ENCODE measurements at regions not wholly inside any gene's neighbourhood (a gene's known extent, or its start where the extent isn't known, plus 50 kb on each side); places are given as distances from the start of the nearest gene placed in this dataset.

DNA sequence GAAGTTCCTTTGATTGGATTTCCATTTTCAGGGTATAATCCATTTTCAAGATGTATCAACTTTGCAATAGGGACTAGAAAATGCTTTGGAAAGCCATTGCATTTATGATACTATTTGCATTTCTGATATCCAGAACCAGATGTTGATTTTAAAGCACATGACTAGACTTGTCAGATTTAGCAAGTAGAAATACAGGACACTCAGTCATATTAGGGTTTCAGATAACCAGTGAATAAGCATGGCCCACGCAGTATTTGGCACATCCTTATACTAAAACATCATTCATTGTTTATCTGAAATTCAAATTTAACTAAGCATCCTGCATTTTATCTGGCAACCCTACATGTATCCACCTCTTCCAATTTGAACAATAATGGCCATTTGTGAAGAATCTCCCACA is 113.3 kb upstream of the DPT start:
- TF ChIP-seq, protein P1, sequence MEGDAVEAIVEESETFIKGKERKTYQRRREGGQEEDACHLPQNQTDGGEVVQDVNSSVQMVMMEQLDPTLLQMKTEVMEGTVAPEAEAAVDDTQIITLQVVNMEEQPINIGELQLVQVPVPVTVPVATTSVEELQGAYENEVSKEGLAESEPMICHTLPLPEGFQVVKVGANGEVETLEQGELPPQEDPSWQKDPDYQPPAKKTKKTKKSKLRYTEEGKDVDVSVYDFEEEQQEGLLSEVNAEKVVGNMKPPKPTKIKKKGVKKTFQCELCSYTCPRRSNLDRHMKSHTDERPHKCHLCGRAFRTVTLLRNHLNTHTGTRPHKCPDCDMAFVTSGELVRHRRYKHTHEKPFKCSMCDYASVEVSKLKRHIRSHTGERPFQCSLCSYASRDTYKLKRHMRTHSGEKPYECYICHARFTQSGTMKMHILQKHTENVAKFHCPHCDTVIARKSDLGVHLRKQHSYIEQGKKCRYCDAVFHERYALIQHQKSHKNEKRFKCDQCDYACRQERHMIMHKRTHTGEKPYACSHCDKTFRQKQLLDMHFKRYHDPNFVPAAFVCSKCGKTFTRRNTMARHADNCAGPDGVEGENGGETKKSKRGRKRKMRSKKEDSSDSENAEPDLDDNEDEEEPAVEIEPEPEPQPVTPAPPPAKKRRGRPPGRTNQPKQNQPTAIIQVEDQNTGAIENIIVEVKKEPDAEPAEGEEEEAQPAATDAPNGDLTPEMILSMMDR (IDR thresholded peaks at IDR 0.05; ENCODE audit: insufficient read depth, low read length), result no peak
- H3K4me3 ChIP-seq (ENCODE audit: low read depth, low read length), result no peak overlapping the region

DNA sequence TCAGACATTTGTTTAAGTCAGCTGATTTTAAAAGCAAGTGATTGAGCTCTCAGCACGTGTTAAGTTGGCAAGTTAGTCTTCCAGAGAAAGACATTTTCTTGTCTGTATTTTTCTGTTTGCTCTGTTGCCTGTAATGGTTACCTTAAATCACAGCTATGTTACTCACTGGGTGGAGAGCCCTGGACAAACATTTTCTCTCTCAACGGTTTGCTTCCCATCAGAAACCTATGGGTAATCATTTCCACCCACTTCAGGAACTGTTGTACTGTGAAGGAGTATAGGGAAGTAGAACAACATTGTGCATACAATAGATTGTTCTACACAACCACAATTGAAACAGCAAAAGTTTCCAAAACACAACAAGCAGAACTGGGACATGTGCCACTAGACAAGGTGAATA is 113.9 kb upstream of the DPT start:
- H3K4me3 ChIP-seq (ENCODE audit: low read depth, low read length), result no peak overlapping the region
- DNase-seq (ENCODE audit: low read depth), result no peak
- TF ChIP-seq, protein P1 (IDR thresholded peaks at IDR 0.05; ENCODE audit: insufficient read depth, low read length), result no peak

More for the DNA sequence above, 113.3 kb upstream of the DPT start:
- DNase-seq (ENCODE audit: low read depth), result no peak

DNA sequence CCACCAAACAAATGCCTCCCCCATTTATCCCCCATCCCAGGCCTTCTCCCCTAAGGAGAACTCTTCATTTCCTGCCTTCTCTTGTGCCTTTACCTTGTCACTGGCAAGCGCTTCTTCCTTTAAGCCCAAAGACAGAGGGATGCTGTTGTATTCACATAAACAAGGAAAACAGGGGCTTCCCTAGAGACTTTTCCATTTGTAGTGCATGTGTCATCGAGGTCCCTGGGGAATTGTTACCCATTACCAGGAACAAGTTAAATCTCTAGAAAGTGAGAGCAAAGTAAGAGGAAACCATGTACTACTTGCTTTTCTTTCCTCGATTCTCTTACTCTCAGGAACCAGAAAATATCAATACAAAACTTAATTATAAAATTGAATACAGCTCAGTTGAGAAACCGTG is 114.4 kb upstream of the DPT start:
- no peak overlapping the region for H3K4me3 ChIP-seq (ENCODE audit: low read depth, low read length)
- no peak for DNase-seq (ENCODE audit: low read depth)
- TF ChIP-seq, protein P1 (IDR thresholded peaks at IDR 0.05; ENCODE audit: insufficient read depth, low read length), result no peak

GRCh38 chr1:168843950-168844349 is 114.9 kb upstream of the DPT start:
- TF ChIP-seq, protein P1 (IDR thresholded peaks at IDR 0.05; ENCODE audit: insufficient read depth, low read length), result no peak
- H3K4me3 ChIP-seq (ENCODE audit: low read depth, low read length), result no peak overlapping the region
- no peak for DNase-seq (ENCODE audit: low read depth)

GRCh38 chr1:168845140-168845539 is 116.1 kb upstream of the DPT start:
- H3K4me3 ChIP-seq (ENCODE audit: low read depth, low read length), result no peak overlapping the region
- no peak for DNase-seq (ENCODE audit: low read depth)
- TF ChIP-seq, protein P1 (IDR thresholded peaks at IDR 0.05; ENCODE audit: insufficient read depth, low read length), result no peak

- no peak overlapping the region for H3K4me3 ChIP-seq (ENCODE audit: low read depth, low read length)
- DNase-seq (ENCODE audit: low read depth), result no peak
- TF ChIP-seq, protein P1 (IDR thresholded peaks at IDR 0.05; ENCODE audit: insufficient read depth, low read length), result no peak
Measured at GRCh38 chr1:168848051-168848450, 119.0 kb upstream of the DPT start.

- H3K4me3 ChIP-seq (ENCODE audit: low read depth, low read length), result no peak overlapping the region
- no peak for DNase-seq (ENCODE audit: low read depth)
- TF ChIP-seq, protein P1 (IDR thresholded peaks at IDR 0.05; ENCODE audit: insufficient read depth, low read length), result no peak
Measured at GRCh38 chr1:168861421-168862004, 132.5 kb upstream of the DPT start.
